GM06990 (cell line): ENCODE measurements at regions not wholly inside any gene's neighbourhood (a gene's known extent, or its start where the extent isn't known, plus 50 kb on each side); places are given as distances from the start of the nearest gene placed in this dataset.

ENCODE experiments used
- DNase-seq: peaks from one replicate; pipeline ENCODE4 v3.0.0-alpha.2; 2011; ENCODE audit not compliant: insufficient read length; ENCODE audit errors: extremely low read depth
- H3K27me3 ChIP-seq: replicated peaks from 2 replicates; pipeline ENCODE4 v1.6.0; 2011; ENCODE audit warnings: low read length; ENCODE audit not compliant: control insufficient read depth, insufficient read depth
- H3K36me3 ChIP-seq: 2 replicates; pipeline ENCODE4 v1.5.1; 2011; ENCODE audit warnings: low read length; ENCODE audit not compliant: control insufficient read depth, insufficient read depth
- H3K4me3 ChIP-seq: replicated peaks from 2 replicates; pipeline ENCODE4 v1.5.1; 2011; ENCODE audit warnings: low read depth, mild to moderate bottlenecking, control low read depth, low read length
- TF ChIP-seq, protein P1 (sequence below): IDR thresholded peaks from 2 replicates; pipeline ENCODE4 v1.5.1; 2011; ENCODE audit warnings: low read length, control low read depth, mild to moderate bottlenecking, inconsistent platforms; ENCODE audit not compliant: insufficient read depth, poor library complexity, severe bottlenecking

GRCh38 chr10:71090330-71090729 is 122.0 kb upstream of the UNC5B start:
- H3K27me3 ChIP-seq, result no peaks in the 10 kb centered on the region
- TF ChIP-seq, protein P1, sequence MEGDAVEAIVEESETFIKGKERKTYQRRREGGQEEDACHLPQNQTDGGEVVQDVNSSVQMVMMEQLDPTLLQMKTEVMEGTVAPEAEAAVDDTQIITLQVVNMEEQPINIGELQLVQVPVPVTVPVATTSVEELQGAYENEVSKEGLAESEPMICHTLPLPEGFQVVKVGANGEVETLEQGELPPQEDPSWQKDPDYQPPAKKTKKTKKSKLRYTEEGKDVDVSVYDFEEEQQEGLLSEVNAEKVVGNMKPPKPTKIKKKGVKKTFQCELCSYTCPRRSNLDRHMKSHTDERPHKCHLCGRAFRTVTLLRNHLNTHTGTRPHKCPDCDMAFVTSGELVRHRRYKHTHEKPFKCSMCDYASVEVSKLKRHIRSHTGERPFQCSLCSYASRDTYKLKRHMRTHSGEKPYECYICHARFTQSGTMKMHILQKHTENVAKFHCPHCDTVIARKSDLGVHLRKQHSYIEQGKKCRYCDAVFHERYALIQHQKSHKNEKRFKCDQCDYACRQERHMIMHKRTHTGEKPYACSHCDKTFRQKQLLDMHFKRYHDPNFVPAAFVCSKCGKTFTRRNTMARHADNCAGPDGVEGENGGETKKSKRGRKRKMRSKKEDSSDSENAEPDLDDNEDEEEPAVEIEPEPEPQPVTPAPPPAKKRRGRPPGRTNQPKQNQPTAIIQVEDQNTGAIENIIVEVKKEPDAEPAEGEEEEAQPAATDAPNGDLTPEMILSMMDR, result no peak

DNA sequence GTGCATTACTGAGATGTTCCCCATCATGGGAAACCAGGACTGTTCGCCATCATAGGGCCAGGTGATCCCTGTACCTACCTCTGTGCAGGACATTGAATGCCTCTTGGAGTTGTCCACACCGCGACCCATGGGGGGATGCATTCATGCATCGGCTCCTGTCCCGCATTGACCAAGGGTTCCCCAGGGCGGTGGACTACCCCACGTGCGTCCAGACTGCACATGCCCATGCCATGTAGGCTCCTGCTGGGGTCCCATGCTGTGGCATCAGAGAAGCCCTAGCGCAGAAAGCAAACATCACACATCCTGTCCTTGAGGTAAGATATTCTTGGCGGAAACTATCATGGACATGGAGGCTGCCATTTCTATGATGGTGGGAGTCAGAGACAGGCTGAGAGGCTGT is 121.6 kb upstream of the UNC5B start:
- no peaks in the 10 kb centered on the region for H3K36me3 ChIP-seq
- TF ChIP-seq, protein P1, result no peak
- DNase-seq, result no peak
- no peaks in the 10 kb centered on the region for H3K27me3 ChIP-seq
- H3K4me3 ChIP-seq, result no peak overlapping the region

More at GRCh38 chr10:71090330-71090729, 122.0 kb upstream of the UNC5B start:
- no peak for DNase-seq
- Histone ChIP-seq H3K4me3 (no peak overlapping the region), H3K36me3 (no peaks in the 10 kb centered on the region)

- H3K4me3 ChIP-seq, result no peak overlapping the region
- no peaks in the 10 kb centered on the region for H3K36me3 ChIP-seq
- no peaks in the 10 kb centered on the region for H3K27me3 ChIP-seq
- TF ChIP-seq, protein P1, result no peak
- no peak for DNase-seq
Measured at GRCh38 chr10:71092812-71093401, 119.5 kb upstream of the UNC5B start.

DNA sequence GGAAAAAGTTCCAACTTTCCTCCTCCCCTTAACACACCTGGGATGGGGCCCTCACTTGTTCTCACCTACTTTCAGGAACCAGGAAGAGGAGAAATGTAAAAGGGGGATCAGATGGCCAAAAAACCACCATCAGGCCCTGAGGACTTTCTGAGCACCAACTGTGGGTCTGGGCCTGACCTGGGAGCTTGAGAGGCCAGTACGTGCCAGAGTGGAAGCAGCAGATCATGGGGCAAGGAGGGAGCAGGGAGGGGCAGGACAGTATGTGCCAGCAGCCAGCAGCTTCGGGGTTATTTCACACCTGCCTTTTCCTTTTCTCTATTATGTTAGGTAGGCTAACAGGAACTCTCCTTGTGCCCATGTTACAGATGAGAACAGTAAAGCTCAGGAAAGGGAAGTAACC is 118.8 kb upstream of the UNC5B start:
- Histone ChIP-seq H3K27me3 (no peaks in the 10 kb centered on the region), H3K4me3 (no peak overlapping the region), H3K36me3 (no peaks in the 10 kb centered on the region)
- no peak for DNase-seq
- TF ChIP-seq, protein P1, result no peak

DNA sequence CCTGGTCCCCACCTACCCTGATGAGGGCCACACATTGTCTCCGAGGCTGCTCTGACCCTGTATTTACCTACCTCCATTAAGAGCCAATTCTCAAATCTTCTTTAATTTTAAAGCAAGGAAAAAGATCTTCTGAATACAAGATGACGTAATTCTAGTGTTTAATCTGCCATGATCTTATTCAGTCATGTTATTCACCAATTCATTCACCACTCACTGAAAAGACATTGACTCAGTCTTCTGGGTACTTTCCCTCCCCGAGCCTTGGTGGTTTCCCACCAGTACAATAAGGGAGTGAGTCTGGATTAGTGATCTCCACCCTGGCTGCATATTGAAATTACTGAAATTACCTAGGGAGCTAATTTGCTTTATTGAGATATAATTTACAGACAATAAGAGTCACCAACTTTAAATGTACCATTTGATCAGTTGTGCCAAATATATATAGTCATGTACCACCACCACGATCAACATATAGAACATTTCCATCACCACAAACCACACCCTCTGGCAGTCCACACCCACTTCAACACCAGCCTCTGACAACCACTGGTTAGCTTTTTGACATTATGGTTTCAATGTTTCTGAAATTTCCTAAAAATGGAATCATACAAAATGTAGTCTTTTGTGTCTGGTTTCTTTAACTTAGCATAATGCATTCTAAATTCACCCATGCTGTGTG is 117.5 kb upstream of the UNC5B start:
- Histone ChIP-seq H3K4me3 (no peak overlapping the region), H3K27me3 (no peaks in the 10 kb centered on the region), H3K36me3 (no peaks in the 10 kb centered on the region)
- no peak for DNase-seq
- TF ChIP-seq, protein P1, result no peak
